ENCODE measurements at regions not wholly inside any gene's neighbourhood (a gene's known extent, or its start where the extent isn't known, plus 50 kb on each side); places are given as distances from the start of the nearest gene placed in this dataset.

GRCh38 chr5:98099448-98100105, 673.9 kb upstream of the RGMB start:
- H3K9me3 ChIP-seq, result no peaks in the 10 kb centered on the region
- no peaks in the 10 kb centered on the region for H3K27me3 ChIP-seq (replicated peaks; ENCODE audit: insufficient read depth)
- no peak for TF ChIP-seq POLR2A (IDR thresholded peaks at IDR 0.05)
- TF ChIP-seq, protein P1, sequence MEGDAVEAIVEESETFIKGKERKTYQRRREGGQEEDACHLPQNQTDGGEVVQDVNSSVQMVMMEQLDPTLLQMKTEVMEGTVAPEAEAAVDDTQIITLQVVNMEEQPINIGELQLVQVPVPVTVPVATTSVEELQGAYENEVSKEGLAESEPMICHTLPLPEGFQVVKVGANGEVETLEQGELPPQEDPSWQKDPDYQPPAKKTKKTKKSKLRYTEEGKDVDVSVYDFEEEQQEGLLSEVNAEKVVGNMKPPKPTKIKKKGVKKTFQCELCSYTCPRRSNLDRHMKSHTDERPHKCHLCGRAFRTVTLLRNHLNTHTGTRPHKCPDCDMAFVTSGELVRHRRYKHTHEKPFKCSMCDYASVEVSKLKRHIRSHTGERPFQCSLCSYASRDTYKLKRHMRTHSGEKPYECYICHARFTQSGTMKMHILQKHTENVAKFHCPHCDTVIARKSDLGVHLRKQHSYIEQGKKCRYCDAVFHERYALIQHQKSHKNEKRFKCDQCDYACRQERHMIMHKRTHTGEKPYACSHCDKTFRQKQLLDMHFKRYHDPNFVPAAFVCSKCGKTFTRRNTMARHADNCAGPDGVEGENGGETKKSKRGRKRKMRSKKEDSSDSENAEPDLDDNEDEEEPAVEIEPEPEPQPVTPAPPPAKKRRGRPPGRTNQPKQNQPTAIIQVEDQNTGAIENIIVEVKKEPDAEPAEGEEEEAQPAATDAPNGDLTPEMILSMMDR (IDR thresholded peaks at IDR 0.05), result no peak
- no peak for TF ChIP-seq POLR2AphosphoS5 (IDR thresholded peaks at IDR 0.05)

DNA sequence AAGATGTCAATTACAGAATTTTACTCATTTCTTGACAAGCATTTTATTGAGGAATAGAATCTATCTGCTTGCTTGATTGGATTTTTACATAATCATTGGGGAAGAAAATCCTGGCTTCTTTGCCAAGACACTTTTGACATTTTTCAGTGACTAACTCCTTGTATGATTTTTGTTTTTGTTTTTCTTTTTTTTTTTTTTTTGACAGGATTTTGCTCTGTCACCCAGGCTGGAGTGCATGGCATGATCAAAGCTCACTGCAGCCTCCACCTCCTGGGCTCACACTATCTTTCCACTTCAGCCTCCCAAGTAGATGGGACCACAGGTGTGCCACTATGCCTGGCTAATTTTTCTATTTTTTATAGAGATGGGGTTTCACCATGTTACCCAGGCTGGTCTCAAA, 672.3 kb upstream of the RGMB start:
- no peaks in the 10 kb centered on the region for H3K9me3 ChIP-seq
- no peaks in the 10 kb centered on the region for H3K4me1 ChIP-seq (replicated peaks)
- H3K4me3 ChIP-seq, result no peak overlapping the region
- no peak for DNase-seq (ENCODE audit: low spot score)
- H3K27ac ChIP-seq, result no peak overlapping the region
- H3K36me3 ChIP-seq, result no peaks in the 10 kb centered on the region
- TF ChIP-seq POLR2AphosphoS5 (IDR thresholded peaks at IDR 0.05) (no peak), POLR2A (IDR thresholded peaks at IDR 0.05) (no peak)
- TF ChIP-seq, protein P1 (IDR thresholded peaks at IDR 0.05), result no peak
- intact Hi-C loops (cut with DNase I), result no loop called here
- no peaks in the 10 kb centered on the region for H3K27me3 ChIP-seq (replicated peaks; ENCODE audit: insufficient read depth)

More at GRCh38 chr5:98099448-98100105, 673.9 kb upstream of the RGMB start:
- H3K4me3 ChIP-seq, result no peak overlapping the region
- H3K4me1 ChIP-seq (replicated peaks), result no peaks in the 10 kb centered on the region
- intact Hi-C loops (cut with DNase I), result no loop called here
- no peaks in the 10 kb centered on the region for H3K36me3 ChIP-seq
- H3K27ac ChIP-seq, result no peak overlapping the region
- WGBS, result 49% methylated on average over 3 of the region's 3 CpGs
- DNase-seq (ENCODE audit: low spot score), result no peak

- H3K27ac ChIP-seq, result no peak overlapping the region
- no peaks in the 10 kb centered on the region for H3K36me3 ChIP-seq
- no peaks in the 10 kb centered on the region for H3K4me1 ChIP-seq (replicated peaks)
- TF ChIP-seq POLR2AphosphoS5 (IDR thresholded peaks at IDR 0.05) (no peak), POLR2A (IDR thresholded peaks at IDR 0.05) (no peak)
- no peaks in the 10 kb centered on the region for H3K27me3 ChIP-seq (replicated peaks; ENCODE audit: insufficient read depth)
- intact Hi-C loops (cut with DNase I), result no loop called here
- no peak overlapping the region for H3K4me3 ChIP-seq
- H3K9me3 ChIP-seq, result no peaks in the 10 kb centered on the region
- DNase-seq (ENCODE audit: low spot score), result no peak
- 65% methylated on average over 3 of the region's 3 CpGs for WGBS
Measured at GRCh38 chr5:98102936-98103335, 670.5 kb upstream of the RGMB start.

DNA sequence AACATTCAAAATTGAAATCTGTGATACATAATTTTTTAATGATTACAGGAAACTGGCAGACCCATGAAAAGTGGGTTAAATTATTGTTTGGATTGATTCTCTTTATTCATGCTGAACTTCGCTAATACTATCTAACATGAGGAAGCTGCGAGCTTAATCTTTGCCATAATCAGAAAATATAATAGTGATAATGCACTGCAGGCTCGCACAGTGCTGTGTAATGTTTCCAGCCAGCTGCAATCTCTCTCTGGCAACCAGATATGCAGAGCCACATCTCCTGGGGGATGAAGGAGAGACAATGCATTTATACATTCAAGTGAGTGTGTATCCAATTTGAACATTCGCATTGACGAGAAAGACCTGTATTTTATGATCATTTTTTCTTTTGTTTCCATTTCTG, 669.7 kb upstream of the RGMB start:
- no peak overlapping the region for H3K4me3 ChIP-seq
- no peaks in the 10 kb centered on the region for H3K36me3 ChIP-seq
- WGBS, result 75% methylated on average over 5 of the region's 5 CpGs
- H3K27ac ChIP-seq, result no peak overlapping the region
- TF ChIP-seq POLR2AphosphoS5 (IDR thresholded peaks at IDR 0.05) (no peak), POLR2A (IDR thresholded peaks at IDR 0.05) (no peak)
- TF ChIP-seq, protein P1 (IDR thresholded peaks at IDR 0.05), result no peak
- H3K4me1 ChIP-seq (replicated peaks), result no peaks in the 10 kb centered on the region
- H3K27me3 ChIP-seq (replicated peaks; ENCODE audit: insufficient read depth), result no peaks in the 10 kb centered on the region
- no peaks in the 10 kb centered on the region for H3K9me3 ChIP-seq
- no peak for DNase-seq (ENCODE audit: low spot score)
- intact Hi-C loops (cut with DNase I), result no loop called here

DNA sequence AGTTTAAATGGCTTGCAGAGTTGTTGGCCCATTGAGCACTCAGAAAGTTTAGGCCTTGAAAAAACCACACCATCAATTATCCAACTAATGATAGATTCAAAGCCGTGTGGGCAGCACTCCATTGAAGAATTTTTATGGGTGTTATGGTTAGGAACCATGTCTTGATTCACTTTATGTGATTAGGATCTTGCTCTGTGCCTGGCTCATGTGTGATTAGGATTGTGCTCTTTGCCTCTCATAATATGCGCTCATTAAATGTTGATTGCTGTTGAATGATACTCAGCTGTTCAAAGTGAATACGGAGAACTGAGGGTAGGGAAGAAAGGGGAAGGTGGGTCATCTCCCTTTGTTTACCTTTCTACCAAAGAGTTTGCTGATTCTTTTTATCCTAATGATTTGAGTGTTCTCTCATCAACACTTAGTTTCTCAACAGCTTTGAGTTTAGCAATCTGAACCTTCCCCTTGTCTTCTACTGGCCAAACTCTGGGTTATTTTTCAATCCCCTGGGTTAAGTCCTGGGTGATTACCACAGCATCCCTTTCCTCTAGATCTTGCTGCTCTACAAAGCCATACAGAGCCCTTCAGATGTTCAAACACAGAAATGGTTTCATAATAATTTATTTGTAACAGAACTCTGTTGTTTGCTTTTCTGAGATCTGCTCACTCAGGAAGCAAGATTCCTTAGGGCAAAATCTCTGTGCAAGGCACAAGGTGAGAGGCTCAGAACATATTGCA, 668.8 kb upstream of the RGMB start:
- H3K4me1 ChIP-seq (replicated peaks), result no peaks in the 10 kb centered on the region
- intact Hi-C loops (cut with DNase I), result no loop called here
- no peaks in the 10 kb centered on the region for H3K36me3 ChIP-seq
- H3K27ac ChIP-seq, result no peak overlapping the region
- no peak overlapping the region for H3K4me3 ChIP-seq
- DNase-seq (ENCODE audit: low spot score), result no peak
- no peak for TF ChIP-seq POLR2A (IDR thresholded peaks at IDR 0.05)
- no peak for TF ChIP-seq POLR2AphosphoS5 (IDR thresholded peaks at IDR 0.05)
- TF ChIP-seq, protein P1 (IDR thresholded peaks at IDR 0.05), result no peak
- H3K9me3 ChIP-seq, result no peaks in the 10 kb centered on the region
- WGBS, result 56% methylated on average over 3 of the region's 3 CpGs
- no peaks in the 10 kb centered on the region for H3K27me3 ChIP-seq (replicated peaks; ENCODE audit: insufficient read depth)
